Heart left ventricle (tissue), 16 donors: ENCODE measurements at regions not wholly inside any gene's neighbourhood (a gene's known extent, or its start where the extent isn't known, plus 50 kb on each side); places are given as distances from the start of the nearest gene placed in this dataset.

Experiments used
- ATAC-seq, 4 donors: fragments of 200-7000 bp; cut with Tn5 transposase; one replicate each; pipeline ENCODE4 v1.9.1; 2020 to 2022; ENCODE audit warnings: moderate library complexity in 4 of 4, mild to moderate bottlenecking in 3 of 4, moderate number of reproducible peaks in 1 of 4
- DNase-seq, 5 donors: peaks; one replicate each; pipeline ENCODE4 v3.0.0-alpha.2; 2020
- H3K27ac ChIP-seq, 12 donors: fragments of 200-600 bp; sonication (generic) in 4 of 12; one replicate each; pipeline versions ENCODE4 v1.5.0 to v1.8.0; 2016 to 2022; ENCODE audit warnings: mild to moderate bottlenecking in 2 of 12
- H3K27me3 ChIP-seq, 9 donors: fragments of 200-600 bp; sonication (generic) in 2 of 9; one replicate each; pipeline versions ENCODE4 v1.5.1 to v1.8.0; 2016 to 2022; ENCODE audit warnings: mild to moderate bottlenecking in 3 of 9
- H3K36me3 ChIP-seq, 9 donors: fragments of 200-600 bp; sonication (generic) in 2 of 9; one replicate each; pipeline versions ENCODE4 v1.5.0 to v1.8.0; 2018 to 2022; ENCODE audit warnings: mild to moderate bottlenecking in 2 of 9
- H3K4me1 ChIP-seq, 12 donors: fragments of 200-600 bp; sonication (generic) in 4 of 12; one replicate each; pipeline versions ENCODE4 v1.5.0 to v1.8.0; 2016 to 2022; ENCODE audit warnings: mild to moderate bottlenecking in 3 of 12
- H3K4me3 ChIP-seq, 12 donors: fragments of 200-600 bp; sonication (generic) in 4 of 12; one replicate each; pipeline versions ENCODE4 v1.5.0 to v1.8.0; 2017 to 2022; ENCODE audit warnings: mild to moderate bottlenecking in 9 of 12, moderate library complexity in 4 of 12
- H3K9me3 ChIP-seq, 12 donors: fragments of 200-600 bp; sonication (generic) in 4 of 12; one replicate each; pipeline versions ENCODE4 v1.5.0 to v1.8.0; 2016 to 2022; ENCODE audit warnings: mild to moderate bottlenecking in 1 of 12
- POLR2A ChIP-seq, 2 donors: fragments of 450-650 bp; IDR thresholded peaks; one replicate each; pipeline ENCODE4 v1.6.1; 2017; ENCODE audit warnings: antibody characterized with exemption in 2 of 2, mild to moderate bottlenecking in 2 of 2, moderate library complexity in 2 of 2
- whole genome bisulfite sequencing, 4 donors: extraction: QIAGEN DNeasy Blood & Tissue Kit in 2 of 4; methylation state at CpG; one replicate each; pipeline versions ENCODE4 v1.1.5 to v1.1.7; 2013 to 2018; 5-methylcytosine and 5-hydroxymethylcytosine counted together
- intact Hi-C, 10 donors: fragments of 100-400 bp; cut with DNase I; formaldehyde crosslinking; loops; one replicate each; pipeline versions ENCODE4 v1.11.1 to v1.14.2; 2022
- TF ChIP-seq, protein P1 (sequence below), 12 donors: fragments of 200-600 bp; sonication (generic) in 4 of 12; IDR thresholded peaks; one replicate each; pipeline versions ENCODE4 v1.5.0 to v1.8.0; 2018 to 2022; ENCODE audit warnings: antibody characterized with exemption in 12 of 12, mild to moderate bottlenecking in 5 of 12
- donor health status: ischemic (EF 13 %, LVEDD 7.1; RV severe dilation, severe dysfunction).
- donor health status: healthy with polysubstance abuse.
- donor health status: DM: no; HTN: yes; CAD: no.
- donor health status: DM: no; HTN: no; CAD: no.
- donor health status: ischemic (EF 25% LVEDD 6.9; RV normal size, moderate dysfunction).
- donor health status: ischemic (EF 25% LVEDD 5.7; RV mildly dilated, moderate dysfunction).
- donor health status: healthy.
- donor health status: DM: yes; HTN: yes; CAD: no.
- donor health status: ischemic (EF 35%, LVEDD 5.7; RV mildly dilated, moderate dysfunction).
- donor health status: nonischemic (EF 11% LVEDD 7.7; RV severe dilation, severe dysfunction).
- donor health status: DM: yes; HTN: yes; CAD: no.
- donor health status: PGD.
- donor health status: ischemic (EF 29% LVEDD 5.4; RV normal size, mild dysfunction).
- donor health status: nonischemic (EF 23%, LVEDD 6.1; RV moderate dilation, normal function).

DNA sequence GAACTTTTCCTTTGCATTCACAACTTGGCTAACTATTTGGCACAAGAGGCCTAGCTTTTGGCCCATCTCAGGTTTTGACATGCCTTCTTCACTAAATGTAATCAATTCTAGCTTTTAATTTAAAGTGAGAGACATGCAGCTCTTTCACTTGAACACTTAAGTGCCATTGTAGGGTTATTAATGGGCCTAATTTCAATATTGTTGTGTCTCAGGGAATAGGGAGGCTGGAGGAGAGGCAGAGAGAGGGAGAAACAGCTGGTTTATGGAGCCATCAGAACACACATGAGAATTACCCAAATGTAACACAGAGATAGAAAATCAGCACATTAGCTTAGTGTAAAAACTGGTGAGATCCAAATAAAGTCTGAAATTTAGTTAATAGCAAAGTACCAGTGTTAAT, 157.4 kb downstream of the RPAP3 start:
- DNase-seq (no peak), ATAC-seq (no peak)
- Histone ChIP-seq H3K36me3 (no peaks in the 10 kb centered on the region), H3K4me1 (no peaks in the 10 kb centered on the region), H3K9me3 (peaks cover 0 to 16% (median 10%) of the 10 kb centered on the region in 12 donors), H3K27ac (no peak overlapping the region), H3K27me3 (peaks cover 0 to 7% (median 0%) of the 10 kb centered on the region in 9 donors), H3K4me3 (no peak overlapping the region)
- intact Hi-C loops: no loop called here
- no peak for TF ChIP-seq POLR2A (IDR thresholded peaks at IDR 0.05)
- TF ChIP-seq, protein P1, sequence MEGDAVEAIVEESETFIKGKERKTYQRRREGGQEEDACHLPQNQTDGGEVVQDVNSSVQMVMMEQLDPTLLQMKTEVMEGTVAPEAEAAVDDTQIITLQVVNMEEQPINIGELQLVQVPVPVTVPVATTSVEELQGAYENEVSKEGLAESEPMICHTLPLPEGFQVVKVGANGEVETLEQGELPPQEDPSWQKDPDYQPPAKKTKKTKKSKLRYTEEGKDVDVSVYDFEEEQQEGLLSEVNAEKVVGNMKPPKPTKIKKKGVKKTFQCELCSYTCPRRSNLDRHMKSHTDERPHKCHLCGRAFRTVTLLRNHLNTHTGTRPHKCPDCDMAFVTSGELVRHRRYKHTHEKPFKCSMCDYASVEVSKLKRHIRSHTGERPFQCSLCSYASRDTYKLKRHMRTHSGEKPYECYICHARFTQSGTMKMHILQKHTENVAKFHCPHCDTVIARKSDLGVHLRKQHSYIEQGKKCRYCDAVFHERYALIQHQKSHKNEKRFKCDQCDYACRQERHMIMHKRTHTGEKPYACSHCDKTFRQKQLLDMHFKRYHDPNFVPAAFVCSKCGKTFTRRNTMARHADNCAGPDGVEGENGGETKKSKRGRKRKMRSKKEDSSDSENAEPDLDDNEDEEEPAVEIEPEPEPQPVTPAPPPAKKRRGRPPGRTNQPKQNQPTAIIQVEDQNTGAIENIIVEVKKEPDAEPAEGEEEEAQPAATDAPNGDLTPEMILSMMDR (IDR thresholded peaks at IDR 0.05): no peak

DNA sequence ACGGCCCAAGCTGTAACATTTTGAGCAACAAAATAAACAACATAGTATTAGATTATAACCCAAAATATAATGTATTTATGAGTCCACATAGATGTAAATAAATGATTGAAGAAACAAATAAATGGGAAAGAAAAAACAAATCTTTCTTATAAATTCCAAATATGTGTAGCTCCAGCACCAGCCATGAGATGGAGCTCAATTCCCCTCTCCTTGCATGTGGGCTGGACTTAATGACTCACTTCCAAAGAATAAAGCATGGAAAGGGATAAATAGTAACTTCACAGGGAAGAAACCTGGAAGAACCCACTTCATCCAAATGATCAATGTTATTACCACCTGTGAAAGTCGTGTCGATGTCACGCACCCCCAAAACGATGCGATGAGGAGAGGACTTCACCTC, 158.8 kb downstream of the RPAP3 start:
- Histone ChIP-seq H3K4me1 (no peaks in the 10 kb centered on the region), H3K4me3 (no peak overlapping the region), H3K9me3 (peaks cover 0 to 3% (median 0%) of the 10 kb centered on the region in 12 donors), H3K27me3 (peaks cover 0 to 10% (median 0%) of the 10 kb centered on the region in 9 donors), H3K36me3 (no peaks in the 10 kb centered on the region), H3K27ac (no peak overlapping the region)
- no peak for DNase-seq
- intact Hi-C loops: no loop called here
- TF ChIP-seq POLR2A (IDR thresholded peaks at IDR 0.05): no peak
- TF ChIP-seq, protein P1 (IDR thresholded peaks at IDR 0.05): no peak
- WGBS, 4 donors: 83 to 91% (median 89%) methylated on average over 6 of the region's 6 CpGs
- ATAC-seq: no peak

DNA sequence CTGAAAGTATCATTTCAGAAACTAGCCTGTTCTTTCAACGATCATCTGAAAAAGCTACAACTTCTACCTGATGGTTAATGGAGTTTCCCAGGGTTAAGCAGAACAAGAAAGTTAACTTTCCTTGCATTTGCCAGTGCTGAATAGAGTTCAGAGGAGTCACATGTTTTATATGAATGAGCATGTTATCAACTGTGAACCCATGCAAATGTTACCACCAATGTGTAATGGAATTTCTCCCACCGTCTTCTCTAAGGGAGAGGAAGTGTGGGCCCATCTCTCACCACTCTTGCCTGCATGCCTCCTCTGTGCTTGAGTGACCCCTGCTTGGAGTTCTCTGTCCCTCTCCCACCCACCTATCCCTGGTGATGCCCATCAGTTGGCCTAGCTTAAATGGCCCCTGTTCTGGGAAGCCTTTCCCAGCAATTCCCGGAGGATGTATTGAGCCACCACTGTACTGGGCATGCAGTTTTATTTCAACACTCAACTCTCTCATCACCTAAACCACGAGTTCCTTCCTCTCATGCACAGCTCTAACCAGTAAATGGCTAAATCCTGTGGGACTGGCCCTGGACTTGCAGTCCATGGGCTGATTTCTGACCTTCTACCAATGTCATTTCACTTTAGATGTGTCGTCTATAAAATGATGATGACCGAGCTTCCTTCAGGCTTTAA, 159.8 kb downstream of the RPAP3 start:
- DNase-seq (no peak), ATAC-seq (peak in 2 of 4 donors; percentile 9 to 65)
- Histone ChIP-seq H3K27ac (no peak overlapping the region), H3K9me3 (no peaks in the 10 kb centered on the region), H3K4me1 (no peaks in the 10 kb centered on the region), H3K27me3 (peaks cover 0 to 10% (median 0%) of the 10 kb centered on the region in 9 donors), H3K36me3 (no peaks in the 10 kb centered on the region), H3K4me3 (no peak overlapping the region)
- TF ChIP-seq, protein P1 (IDR thresholded peaks at IDR 0.05): no peak
- no peak for TF ChIP-seq POLR2A (IDR thresholded peaks at IDR 0.05)
- WGBS, 4 donors: 66 to 77% (median 69%) methylated on average over 6 of the region's 6 CpGs
- intact Hi-C loops: no loop called here

DNA sequence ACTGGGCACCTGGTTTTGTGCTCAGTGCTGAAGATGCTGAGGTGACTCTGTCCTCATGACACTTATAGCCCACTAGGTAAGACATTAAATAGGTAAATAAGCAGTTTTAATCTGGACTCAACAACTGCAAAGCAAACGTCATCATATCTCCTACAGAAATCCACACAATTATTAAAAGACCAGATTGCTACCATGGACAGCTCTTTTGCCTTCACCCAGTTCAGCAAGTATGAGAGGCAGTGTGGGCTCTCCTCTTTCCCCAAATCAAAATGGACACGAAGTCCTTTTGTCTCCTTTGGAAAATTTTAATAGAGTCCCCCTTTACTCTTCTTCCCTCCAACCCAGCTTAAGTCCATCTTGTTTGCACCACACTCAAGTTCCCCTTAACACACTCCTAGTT, 171.1 kb downstream of the RPAP3 start:
- H3K9me3 ChIP-seq: peaks cover 0 to 23% (median 8%) of the 10 kb centered on the region in 12 donors
- WGBS, 4 donors: 11 to 33% (median 18%) methylated on average over 2 of the region's 2 CpGs

More for the DNA sequence above, 171.1 kb downstream of the RPAP3 start:
- Histone ChIP-seq H3K27ac (no peak overlapping the region), H3K4me3 (no peak overlapping the region), H3K27me3 (peaks cover 0 to 5% (median 0%) of the 10 kb centered on the region in 9 donors), H3K4me1 (no peaks in the 10 kb centered on the region), H3K36me3 (no peaks in the 10 kb centered on the region)
- intact Hi-C loops: no loop called here
- TF ChIP-seq, protein P1 (IDR thresholded peaks at IDR 0.05): no peak
- no peak for TF ChIP-seq POLR2A (IDR thresholded peaks at IDR 0.05)
- DNase-seq: no peak
- no peak for ATAC-seq
